HG02852 (cell line): ENCODE measurements at regions not wholly inside any gene's neighbourhood (a gene's known extent, or its start where the extent isn't known, plus 50 kb on each side); places are given as distances from the start of the nearest gene placed in this dataset.
A peak's percentile ranks its signal among the peaks of the same experiment; 100 is the strongest.

Experiments used
- ATAC-seq: cut with Tn5 transposase; IDR thresholded peaks from one replicate; pipeline ENCODE4 v1.9.1; 2021; ENCODE audit warnings: mild to moderate bottlenecking, moderate library complexity; ENCODE audit not compliant: unreplicated experiment

- ATAC-seq = no peak
Observed at GRCh38 chr11:123260511-123261211, 65.6 kb upstream of the CLMP start.

DNA sequence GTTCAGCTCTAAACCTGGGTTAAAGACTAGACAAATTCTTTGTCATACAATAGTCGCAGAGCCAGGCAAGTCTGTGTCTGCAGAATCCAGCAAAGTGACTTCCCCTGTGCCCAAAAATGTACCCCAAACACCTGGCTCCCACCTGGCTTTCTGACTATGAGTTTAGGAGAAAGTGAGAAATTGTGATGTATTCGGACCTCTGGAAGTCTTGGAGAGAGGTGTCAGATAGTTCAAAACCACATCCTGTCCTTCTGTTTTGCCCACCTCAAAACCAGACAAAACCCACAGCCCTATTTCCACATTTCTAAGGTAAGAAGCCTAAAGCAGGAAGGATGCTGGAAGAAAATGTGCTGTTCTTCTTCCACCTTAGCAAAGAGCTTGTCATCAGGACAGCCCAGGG, 63.8 kb upstream of the CLMP start:
- ATAC-seq = no peak

DNA sequence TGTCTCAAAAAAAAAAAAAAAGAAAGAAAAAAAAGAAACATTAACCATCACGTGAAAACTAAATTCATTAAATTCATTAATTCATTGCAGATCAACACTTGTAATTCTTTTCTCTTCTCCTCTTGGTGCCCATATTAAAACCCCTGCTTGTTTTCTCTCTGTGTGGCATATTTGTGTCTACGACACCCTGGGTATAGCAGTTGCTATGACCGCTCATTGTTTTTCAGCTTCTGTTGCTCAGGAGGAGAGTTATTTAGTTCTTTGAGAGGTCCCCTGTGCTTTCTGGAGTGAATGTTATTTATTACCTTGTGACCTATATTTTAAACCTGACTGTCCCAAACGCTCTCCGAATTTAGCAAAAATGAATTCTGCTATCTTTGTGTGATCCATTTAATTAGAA, 62.3 kb upstream of the CLMP start:
- ATAC-seq = no peak

DNA sequence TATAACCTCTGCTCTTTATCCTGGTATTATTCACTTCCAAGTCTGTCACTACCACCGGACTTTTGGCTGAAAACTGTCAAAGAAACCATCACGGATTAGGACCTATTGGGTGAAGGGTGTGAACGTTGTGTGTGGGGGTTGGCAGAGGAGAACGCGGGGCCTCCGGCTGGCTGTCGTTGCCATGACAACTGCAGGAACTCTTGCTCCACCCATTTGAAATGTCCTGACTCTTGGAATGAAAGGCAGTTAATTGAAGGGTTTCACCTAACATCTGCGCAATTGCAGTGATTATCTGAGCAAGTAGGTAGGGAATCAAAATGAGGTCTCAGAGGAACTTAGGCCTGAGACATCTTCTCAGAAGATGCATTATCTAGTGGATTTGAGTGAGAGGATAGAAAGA, 60.9 kb upstream of the CLMP start:
- ATAC-seq = no peak

GRCh38 chr11:123254357-123254756, 59.3 kb upstream of the CLMP start:
- ATAC-seq = no peak

GRCh38 chr11:123253911-123254310, 58.9 kb upstream of the CLMP start:
- ATAC-seq = no peak

GRCh38 chr11:123253223-123253622, 58.2 kb upstream of the CLMP start:
- no peak for ATAC-seq

- no peak for ATAC-seq
Observed at GRCh38 chr11:123251657-123252344, 56.8 kb upstream of the CLMP start.

DNA sequence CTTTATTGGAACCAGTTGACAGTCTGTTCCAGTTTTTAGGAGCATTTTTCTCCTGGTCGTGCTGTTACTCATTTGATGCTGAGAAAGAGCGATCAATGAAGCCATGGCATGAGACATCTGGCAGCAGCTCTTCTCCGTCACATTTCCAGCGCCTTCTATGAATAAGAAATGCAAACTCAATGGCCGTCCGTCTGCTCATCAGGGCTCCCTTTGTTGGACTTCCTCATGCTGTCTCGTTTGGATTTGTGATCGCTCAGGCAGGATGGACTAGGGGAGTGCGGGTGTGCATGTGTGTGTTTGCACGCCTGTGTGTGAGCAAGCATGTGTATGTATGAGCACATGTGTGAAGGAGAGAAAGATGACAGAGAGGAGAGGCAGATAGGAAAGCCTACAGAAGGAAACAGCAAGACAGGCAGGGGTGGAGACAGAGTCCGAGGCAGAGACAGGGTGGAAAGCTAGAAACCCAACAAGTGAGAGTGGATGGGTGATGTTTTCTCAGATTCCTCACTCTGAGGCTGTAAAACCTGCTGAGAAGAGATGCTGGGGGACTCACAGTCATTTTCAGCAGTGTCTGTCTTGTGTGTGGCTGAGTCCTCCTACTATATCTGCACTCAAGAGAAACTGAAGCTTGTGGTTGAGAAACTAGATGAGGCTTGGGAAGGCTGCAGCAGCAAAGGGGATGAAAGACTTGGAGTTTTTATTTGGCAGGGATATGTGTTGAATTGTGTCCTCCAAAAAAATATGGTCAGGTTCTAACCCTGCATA, 56.0 kb upstream of the CLMP start:
- ATAC-seq = no peak

DNA sequence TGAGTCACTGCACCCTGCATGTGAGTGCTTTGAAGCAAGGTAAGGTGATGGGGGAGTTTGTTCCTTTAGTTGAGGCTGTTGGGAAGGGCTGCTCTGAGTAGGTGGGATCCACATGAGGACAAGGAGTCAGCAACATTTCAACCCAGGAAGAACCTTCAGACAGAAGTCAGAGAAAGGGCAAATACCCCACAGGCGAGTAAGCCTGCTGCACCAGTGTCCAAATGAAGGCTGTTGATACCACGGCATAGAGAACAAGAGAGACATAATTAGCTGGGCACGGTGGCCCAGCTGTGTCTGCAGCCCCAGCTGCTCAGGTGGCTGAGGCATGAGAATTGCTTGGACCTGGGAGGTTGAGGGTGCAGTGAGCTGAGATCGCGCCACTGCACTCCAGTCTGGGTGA, 54.3 kb upstream of the CLMP start:
- ATAC-seq = no peak

GRCh38 chr11:123247813-123248379, 52.8 kb upstream of the CLMP start:
- no peak for ATAC-seq

DNA sequence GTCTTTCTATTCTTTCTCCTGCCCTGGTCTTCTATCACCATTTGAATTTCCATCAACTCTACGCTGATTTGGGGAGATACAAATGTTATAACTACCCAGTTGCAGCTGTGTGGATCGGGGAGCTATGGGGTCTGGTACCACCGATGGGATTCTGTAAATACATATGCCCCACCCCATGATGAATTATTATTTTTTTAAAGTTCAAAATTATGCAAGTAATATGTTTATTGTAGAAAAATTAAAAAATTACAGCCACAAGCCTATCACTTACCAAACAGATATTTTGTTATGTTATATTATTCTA, 52.4 kb upstream of the CLMP start:
- ATAC-seq = no peak

DNA sequence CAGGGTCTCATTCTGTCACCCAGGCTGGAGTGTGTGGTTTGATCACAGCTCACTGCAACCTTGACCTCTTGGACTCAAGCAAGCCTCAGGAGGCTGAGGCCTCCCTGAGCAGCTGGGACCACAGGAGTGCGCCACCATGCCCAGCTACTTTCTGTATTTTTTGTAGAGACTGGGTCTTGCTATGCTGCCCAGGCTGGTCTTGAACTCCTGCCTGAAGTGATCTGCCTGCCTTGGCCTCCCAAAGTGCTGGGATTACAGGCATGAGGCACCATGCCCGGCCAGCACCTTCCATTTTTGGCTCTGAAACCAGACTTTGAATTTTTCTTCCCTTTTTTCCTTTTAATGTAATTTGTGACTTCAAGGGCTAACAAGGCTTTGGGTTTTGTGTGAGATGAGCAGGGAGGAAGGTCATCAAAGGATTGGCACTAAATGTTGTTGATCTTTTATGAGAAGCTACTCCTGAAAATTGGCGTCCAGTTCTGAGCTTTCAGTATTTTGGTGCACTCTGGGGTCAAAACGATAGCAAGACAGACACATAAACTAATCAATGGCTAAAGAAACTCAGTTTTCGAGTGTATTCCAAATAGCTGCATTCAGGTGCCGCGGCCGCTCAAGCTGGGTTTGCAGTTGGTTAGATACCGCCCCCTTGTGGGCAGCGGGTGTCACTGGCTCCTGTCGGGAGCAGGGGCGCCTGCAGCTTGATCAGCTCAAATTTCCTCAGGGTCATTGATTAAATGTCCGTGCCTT, 51.9 kb upstream of the CLMP start:
- peak; percentile 75 for ATAC-seq

DNA sequence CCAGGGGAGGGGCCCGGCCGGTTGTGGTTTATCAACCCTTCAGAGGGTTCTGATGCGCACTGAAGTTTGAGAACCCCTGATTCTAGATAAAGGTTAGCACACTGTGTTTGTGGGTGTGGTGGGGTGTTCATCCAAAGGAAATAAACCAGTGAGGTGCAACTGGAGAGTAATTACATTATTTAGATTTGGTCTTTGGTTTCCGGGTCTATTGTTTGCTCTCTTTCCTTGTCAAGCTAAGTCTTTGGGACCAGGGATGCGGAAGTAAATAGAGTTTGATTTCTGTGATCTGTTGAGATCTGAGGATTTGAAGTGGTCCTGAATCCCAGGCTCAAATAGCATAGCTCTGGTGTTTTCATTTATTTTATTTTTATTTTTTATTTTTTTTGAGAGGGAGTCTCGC, 50.5 kb upstream of the CLMP start:
- no peak for ATAC-seq
